ENCODE measurements at regions not wholly inside any gene's neighbourhood (a gene's known extent, or its start where the extent isn't known, plus 50 kb on each side); places are given as distances from the start of the nearest gene placed in this dataset.
A peak's percentile ranks its signal among the peaks of the same experiment; 100 is the strongest.

DNA sequence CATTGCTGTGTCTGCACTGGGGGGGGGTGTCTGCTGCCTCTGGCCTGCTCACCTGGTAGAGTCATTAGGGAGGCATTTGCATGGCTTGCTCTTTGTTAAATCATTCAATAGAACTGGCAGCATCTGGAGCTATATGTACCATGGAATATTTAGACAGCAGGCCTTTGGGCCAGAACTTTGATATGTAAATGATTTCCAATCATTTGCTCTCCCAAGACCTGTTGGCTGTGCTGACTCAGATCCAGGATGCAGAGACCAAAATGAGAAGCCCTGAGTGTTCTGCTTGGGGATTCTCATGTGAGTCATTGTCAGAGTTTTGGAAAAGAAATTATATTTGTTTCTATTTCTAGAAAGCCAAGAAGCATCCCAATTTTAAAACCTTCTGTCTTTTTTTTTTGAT is 257.6 kb upstream of the IGFBP3 start:
- no peak for DNase-seq

- no peak for DNase-seq
Measured at GRCh38 chr7:46177821-46178220, 256.7 kb upstream of the IGFBP3 start.

- DNase-seq = no peak
Measured at GRCh38 chr7:46175221-46175620, 254.1 kb upstream of the IGFBP3 start.

DNA sequence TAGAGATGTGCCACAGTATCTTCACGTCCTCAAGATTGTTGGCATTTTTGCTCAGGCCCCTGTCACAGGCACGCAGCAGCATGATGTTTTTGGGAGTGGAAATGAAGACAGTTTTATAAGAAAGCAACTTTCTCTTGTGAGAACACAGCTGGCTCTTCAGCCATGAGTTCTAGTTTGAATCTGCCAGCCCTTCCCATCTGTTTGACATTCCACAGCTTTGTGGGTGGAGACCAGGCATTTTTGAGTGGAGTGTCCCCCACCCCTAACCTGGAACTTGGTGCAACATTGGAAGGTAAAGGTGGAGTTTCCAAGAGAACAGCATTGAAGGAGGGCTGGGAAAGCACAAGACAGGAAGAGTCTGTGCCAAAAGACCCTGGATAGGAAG is 253.1 kb upstream of the IGFBP3 start:
- no peak for DNase-seq

DNA sequence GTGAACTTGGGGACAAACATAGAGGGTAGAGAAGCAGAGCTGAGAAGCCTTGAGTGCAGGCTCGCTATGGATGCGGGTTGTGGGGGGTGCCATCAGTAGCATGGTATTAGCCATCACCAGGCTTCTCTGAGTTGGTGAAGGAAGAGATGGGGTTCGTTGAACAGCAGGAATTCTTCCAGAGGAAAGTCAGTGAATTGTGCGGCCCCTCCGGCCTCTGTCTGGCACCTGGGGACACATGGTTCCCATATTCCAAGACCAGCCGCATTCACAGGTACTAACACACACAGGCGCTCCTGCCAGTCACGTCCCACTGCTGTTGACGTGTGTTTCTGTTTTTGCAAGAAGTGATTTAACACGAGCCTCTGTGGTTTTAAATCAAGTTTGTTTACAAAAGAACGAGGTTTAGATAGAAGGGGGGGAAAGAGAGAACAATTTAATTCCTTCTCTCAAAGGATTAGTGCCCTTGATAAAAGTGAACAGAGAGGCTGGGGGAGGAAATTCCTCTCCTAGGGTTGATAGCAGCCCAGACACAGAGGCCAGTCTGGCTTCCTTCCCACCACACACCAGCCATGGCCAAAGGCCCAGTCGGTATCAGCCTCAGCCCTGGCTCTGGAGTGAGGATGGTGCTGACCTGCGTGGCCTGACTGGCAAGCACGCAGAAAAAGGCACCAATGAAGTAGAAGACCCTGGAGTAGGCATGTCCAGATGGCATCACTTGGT is 252.6 kb upstream of the IGFBP3 start:
- DNase-seq = no peak

- no peak for DNase-seq
Measured at GRCh38 chr7:46170792-46171191, 249.7 kb upstream of the IGFBP3 start.

- DNase-seq = no peak
Measured at GRCh38 chr7:46170021-46170420, 248.9 kb upstream of the IGFBP3 start.

DNA sequence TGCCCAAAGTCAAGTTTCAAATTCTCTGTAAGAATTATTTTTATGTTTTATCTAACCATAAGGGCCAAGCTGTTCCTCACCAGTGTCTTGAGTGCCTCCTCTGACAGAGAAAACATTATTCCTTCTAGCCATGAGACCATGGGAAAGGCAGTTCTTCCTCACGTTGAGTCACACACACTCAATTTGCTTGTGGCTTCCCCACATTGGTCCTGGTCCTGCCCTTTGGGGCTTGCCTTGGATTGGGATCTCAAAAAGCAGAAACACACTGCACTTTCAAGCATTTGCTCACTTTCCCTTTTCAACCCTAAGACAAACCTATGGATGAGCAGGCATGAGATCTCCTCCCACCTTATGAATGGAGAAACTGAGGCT is 248.3 kb upstream of the IGFBP3 start:
- no peak for DNase-seq

GRCh38 chr7:46168671-46169383 is 247.8 kb upstream of the IGFBP3 start:
- no peak for DNase-seq

GRCh38 chr7:46168231-46168630 is 247.2 kb upstream of the IGFBP3 start:
- DNase-seq = no peak

DNA sequence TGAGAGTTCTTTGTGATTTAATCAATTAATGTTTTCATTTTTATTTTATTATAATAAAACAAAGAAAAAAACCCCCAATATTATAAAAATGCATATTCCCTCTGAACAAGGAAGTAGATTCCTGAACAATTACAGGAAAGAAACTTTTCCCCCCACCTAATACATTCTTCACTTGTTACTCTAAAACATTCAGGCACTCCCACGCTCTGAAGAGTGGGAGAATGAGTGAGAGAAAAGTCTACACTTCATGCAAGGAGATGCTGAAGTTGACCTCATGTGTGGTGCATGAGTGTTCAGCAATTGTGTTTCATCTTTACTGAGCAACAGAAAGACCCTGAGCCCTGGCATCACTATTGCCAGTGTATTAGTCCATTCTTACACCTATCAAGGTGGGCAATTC is 244.2 kb upstream of the IGFBP3 start:
- no peak for DNase-seq

- DNase-seq = no peak
Measured at GRCh38 chr7:46164629-46165028, 243.6 kb upstream of the IGFBP3 start.

DNA sequence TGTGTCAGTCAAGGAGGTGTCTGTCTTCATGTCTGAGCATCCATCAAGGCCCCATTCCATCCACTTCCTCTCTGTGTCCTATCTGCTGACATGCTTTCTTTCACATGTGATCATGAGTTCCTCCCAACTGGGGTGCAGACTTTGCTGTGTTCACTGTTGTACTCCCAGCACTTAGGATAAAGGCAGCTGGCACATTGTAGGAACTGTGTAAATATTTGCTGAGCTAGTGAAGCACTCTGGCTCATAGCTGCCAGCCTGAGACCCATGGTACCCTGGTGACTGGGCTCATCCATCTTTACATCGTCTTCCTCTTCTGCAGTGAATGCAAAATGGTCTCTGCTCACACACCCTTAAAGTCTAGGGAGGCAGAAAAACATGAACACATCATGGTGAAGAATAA is 242.2 kb upstream of the IGFBP3 start:
- DNase-seq = peak; percentile 27

DNA sequence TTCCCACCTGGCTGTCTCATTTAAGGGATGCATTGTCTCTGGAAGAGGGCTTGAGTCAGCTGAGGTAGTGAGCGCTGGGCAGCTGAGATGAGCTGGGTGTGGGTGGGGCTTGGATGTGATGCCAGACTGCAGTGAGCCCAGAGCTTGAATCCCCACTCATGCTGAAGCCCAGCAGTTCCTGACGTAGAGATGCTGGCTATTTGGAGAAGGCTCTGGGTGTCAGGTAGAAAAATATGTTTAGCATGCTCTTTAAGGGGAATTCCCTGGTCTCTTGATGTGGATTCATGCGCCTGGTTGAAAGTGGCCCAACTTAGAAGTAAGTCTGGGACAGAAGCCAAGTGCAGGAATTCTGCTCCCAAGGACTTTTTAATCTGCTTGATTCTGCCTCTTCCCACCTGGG is 241.5 kb upstream of the IGFBP3 start:
- DNase-seq = no peak

GRCh38 chr7:46160861-46161260 is 239.8 kb upstream of the IGFBP3 start:
- DNase-seq = no peak

- no peak for DNase-seq
Measured at GRCh38 chr7:46157931-46158330, 236.9 kb upstream of the IGFBP3 start.

DNA sequence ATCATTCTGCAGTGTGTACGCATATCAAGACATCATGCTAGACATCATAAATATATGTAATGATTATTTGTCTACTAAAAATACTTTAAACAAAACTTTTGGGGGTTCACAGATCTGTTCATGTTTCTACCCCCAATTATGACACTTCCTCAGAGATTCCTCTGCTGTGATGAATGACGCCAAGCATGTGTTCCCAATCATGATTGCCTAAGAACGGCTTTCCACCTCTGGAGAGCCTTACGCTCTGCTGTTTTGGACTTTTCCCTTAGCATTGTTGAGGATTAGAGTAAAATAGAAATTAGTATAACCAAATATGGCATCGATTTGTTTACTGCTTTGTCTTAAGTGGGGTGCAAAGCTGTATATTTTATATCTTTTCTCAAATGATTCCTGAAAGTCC is 236.3 kb upstream of the IGFBP3 start:
- no peak for DNase-seq

DNA sequence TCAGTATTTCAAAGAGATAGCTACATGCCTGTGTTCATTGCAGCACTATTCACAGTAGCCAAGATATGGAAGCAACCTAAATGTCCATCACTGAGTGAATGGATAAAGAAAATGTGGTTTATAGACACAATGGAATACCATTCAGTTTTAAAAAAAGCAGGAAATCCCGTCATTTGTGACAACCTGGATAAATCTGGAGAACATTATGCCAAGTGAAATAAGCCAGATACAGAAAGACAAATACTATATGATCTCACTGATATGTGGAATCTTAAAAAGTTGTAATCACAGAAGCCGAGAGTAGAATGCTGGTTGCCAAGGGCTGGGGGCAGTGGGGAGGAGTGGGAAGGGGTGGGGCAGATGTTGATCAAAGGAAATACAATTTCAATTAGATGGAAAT is 235.8 kb upstream of the IGFBP3 start:
- no peak for DNase-seq

DNA sequence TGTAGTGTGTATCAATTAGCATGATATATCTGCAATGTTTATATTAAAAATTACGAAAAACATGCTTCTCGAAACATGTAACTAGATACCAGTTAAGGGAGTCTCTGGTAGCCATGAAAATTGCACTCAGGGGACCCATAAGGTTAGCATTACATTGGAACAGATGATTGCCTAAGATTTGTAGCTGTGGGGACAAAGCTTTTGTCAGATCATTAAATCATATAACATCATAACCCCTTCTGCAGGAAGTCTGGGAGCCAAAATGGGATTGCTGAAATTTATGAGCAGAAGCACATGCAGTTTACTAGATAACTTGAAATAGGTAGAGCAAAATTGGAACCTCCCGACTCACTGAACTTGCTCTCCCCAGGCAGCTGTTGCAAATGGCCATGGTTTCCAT is 235.0 kb upstream of the IGFBP3 start:
- no peak for DNase-seq

GRCh38 chr7:46155367-46155766 is 234.3 kb upstream of the IGFBP3 start:
- no peak for DNase-seq

GRCh38 chr7:46153951-46154787 is 233.1 kb upstream of the IGFBP3 start:
- no peak for DNase-seq

- no peak for DNase-seq
Measured at GRCh38 chr7:46153583-46153950, 232.5 kb upstream of the IGFBP3 start.

DNA sequence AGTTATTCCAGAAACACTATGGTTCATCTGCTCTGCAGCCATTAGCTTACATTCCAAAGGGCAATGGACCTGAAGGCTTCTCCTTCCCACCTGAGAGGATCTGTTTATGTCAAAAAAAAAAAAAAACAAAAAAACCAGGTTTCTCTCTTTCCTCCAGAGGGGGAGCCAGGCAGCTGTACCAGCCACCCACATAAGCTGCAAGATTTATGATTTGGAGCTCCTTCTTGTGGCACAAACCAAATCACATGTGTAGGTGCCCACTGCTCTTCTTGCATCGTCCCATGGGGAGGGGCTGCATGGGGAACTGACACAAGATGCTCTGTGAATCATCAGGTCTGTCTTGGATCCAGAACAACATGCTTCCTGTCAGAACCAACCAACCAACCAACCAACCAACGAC is 231.6 kb upstream of the IGFBP3 start:
- no peak for DNase-seq

DNA sequence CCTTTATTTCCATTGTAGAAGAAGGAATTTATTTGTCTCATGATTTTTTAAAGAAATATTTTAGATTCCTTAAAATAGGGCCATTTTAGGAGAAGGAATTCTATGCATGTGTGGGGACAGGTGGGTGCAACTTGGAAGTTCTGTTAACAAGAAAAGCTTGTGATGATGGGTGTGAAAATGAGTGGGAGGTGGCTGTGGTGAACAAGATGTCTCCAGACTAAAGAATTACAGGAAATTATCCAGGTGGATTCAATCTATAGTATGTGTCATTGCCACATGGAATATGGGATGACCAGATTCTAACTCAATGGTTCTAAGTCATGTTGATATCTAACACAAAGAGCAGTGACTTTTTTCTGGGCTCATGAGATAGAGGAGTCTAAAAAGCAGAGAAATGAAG is 229.6 kb upstream of the IGFBP3 start:
- DNase-seq = no peak

All from NCI-H1105 treated with DMSO at 0.1 percent for 48 hours (cell line).